ENCODE measurements at regions not wholly inside any gene's neighbourhood (a gene's known extent, or its start where the extent isn't known, plus 50 kb on each side); places are given as distances from the start of the nearest gene placed in this dataset.

- no peaks in the 10 kb centered on the region for H3K27me3 ChIP-seq (replicated peaks in 1 of 7)
- H3K36me3 ChIP-seq = no peaks in the 10 kb centered on the region
- TF ChIP-seq CTCF (IDR thresholded peaks at IDR 0.05 in 8 of 11, conservative IDR thresholded peaks at IDR 0.05 in 3 of 11) (no peak), POLR2A (IDR thresholded peaks at IDR 0.05) (no peak), POLR2AphosphoS5 (IDR thresholded peaks at IDR 0.05) (no peak)
- no peak overlapping the region for H3K27ac ChIP-seq
- H3K4me3 ChIP-seq = no peak overlapping the region
- 72 to 77% (median 75%) methylated on average over 3 of the region's 3 CpGs for WGBS, 5 donors
- intact Hi-C loops (cut with DNase I; ENCODE audit: low total_unique reads) = no loop called here
- H3K9me3 ChIP-seq = no peaks in the 10 kb centered on the region
- no peaks in the 10 kb centered on the region for H3K4me1 ChIP-seq
- no peak for DNase-seq
Measured at GRCh38 chr3:178048768-178049167, 487.5 kb upstream of the KCNMB2 start.

- intact Hi-C loops (cut with DNase I; ENCODE audit: low total_unique reads) = no loop called here
- no peaks in the 10 kb centered on the region for H3K27me3 ChIP-seq (replicated peaks in 1 of 7)
- H3K27ac ChIP-seq = peak overlapping the region in 2 of 8 donors; percentile 14 to 44
- no peak for TF ChIP-seq POLR2A (IDR thresholded peaks at IDR 0.05)
- no peak for TF ChIP-seq POLR2AphosphoS5 (IDR thresholded peaks at IDR 0.05)
- TF ChIP-seq CTCF (IDR thresholded peaks at IDR 0.05 in 8 of 11, conservative IDR thresholded peaks at IDR 0.05 in 3 of 11) = no peak
- H3K4me3 ChIP-seq = no peak overlapping the region
- H3K9me3 ChIP-seq = no peaks in the 10 kb centered on the region
- WGBS, 5 donors = 55 to 77% (median 62%) methylated on average over 3 of the region's 3 CpGs
- no peaks in the 10 kb centered on the region for H3K4me1 ChIP-seq
- H3K36me3 ChIP-seq = no peaks in the 10 kb centered on the region
- no peak for DNase-seq
Measured at GRCh38 chr3:178054471-178054870, 481.8 kb upstream of the KCNMB2 start.

GRCh38 chr3:178055939-178056338 lies 480.3 kb upstream of the KCNMB2 start:
- intact Hi-C loops (cut with DNase I; ENCODE audit: low total_unique reads) = no loop called here
- DNase-seq = no peak
- TF ChIP-seq POLR2AphosphoS5 (IDR thresholded peaks at IDR 0.05) = no peak
- no peak for TF ChIP-seq CTCF (IDR thresholded peaks at IDR 0.05 in 8 of 11, conservative IDR thresholded peaks at IDR 0.05 in 3 of 11)
- TF ChIP-seq POLR2A (IDR thresholded peaks at IDR 0.05) = no peak
- Histone ChIP-seq H3K36me3 (no peaks in the 10 kb centered on the region), H3K4me1 (no peaks in the 10 kb centered on the region), H3K9me3 (no peaks in the 10 kb centered on the region), H3K27ac (no peak overlapping the region), H3K27me3 (replicated peaks in 1 of 7) (no peaks in the 10 kb centered on the region), H3K4me3 (no peak overlapping the region)
- WGBS, 5 donors = 90 to 97% (median 91%) methylated on average over 2 of the region's 2 CpGs

- H3K27ac ChIP-seq = no peak overlapping the region
- no peak overlapping the region for H3K4me3 ChIP-seq
- no peak for DNase-seq
- H3K9me3 ChIP-seq = no peaks in the 10 kb centered on the region
- intact Hi-C loops (cut with DNase I; ENCODE audit: low total_unique reads) = no loop called here
- WGBS, 5 donors = 82 to 96% (median 91%) methylated on average over 1 of the region's 1 CpG
- H3K4me1 ChIP-seq = no peaks in the 10 kb centered on the region
- TF ChIP-seq POLR2AphosphoS5 (IDR thresholded peaks at IDR 0.05) (no peak), CTCF (IDR thresholded peaks at IDR 0.05 in 8 of 11, conservative IDR thresholded peaks at IDR 0.05 in 3 of 11) (no peak), POLR2A (IDR thresholded peaks at IDR 0.05) (no peak)
- no peaks in the 10 kb centered on the region for H3K36me3 ChIP-seq
- H3K27me3 ChIP-seq (replicated peaks in 1 of 7) = no peaks in the 10 kb centered on the region
Measured at GRCh38 chr3:178056868-178057267, 479.4 kb upstream of the KCNMB2 start.

Measured in spleen (tissue), 11 donors.